GM13976 (cell line): ENCODE measurements at regions not wholly inside any gene's neighbourhood (a gene's known extent, or its start where the extent isn't known, plus 50 kb on each side); places are given as distances from the start of the nearest gene placed in this dataset.

Experiments
- DNase-seq: peaks from one replicate; pipeline ENCODE4 v3.0.0; 2012; ENCODE audit warnings: low spot score
- CTCF ChIP-seq: IDR thresholded peaks from 2 replicates; pipeline ENCODE4 v1.5.1; 2012; ENCODE audit warnings: borderline replicate concordance, mild to moderate bottlenecking; ENCODE audit not compliant: insufficient read depth; ENCODE audit errors: extremely low read depth, missing control alignments, control extremely low read depth
- in situ Hi-C: fragments of 300-500 bp; cut with MboI; formaldehyde crosslinking; loops from one replicate; pipeline ENCODE4 v1.12.0; 2022; ENCODE audit warnings: low sequenced_read_pairs, mixed read lengths, inconsistent platforms; ENCODE audit not compliant: unreplicated experiment

GRCh38 chr1:59151860-59152259 is 145.0 kb upstream of the FGGY start:
- DNase-seq: no peak
- TF ChIP-seq CTCF: no peak
- in situ Hi-C loops: no loop called here

- no peak for TF ChIP-seq CTCF
- DNase-seq: no peak
- in situ Hi-C loops: no loop called here
Measured at GRCh38 chr1:59152511-59152910, 144.4 kb upstream of the FGGY start.

GRCh38 chr1:59154401-59154800 is 142.5 kb upstream of the FGGY start:
- in situ Hi-C loops: no loop called here
- no peak for DNase-seq
- no peak for TF ChIP-seq CTCF

GRCh38 chr1:59155351-59155750 is 141.5 kb upstream of the FGGY start:
- DNase-seq: no peak
- TF ChIP-seq CTCF: no peak
- in situ Hi-C loops: no loop called here

- in situ Hi-C loops: no loop called here
- TF ChIP-seq CTCF: no peak
- no peak for DNase-seq
Measured at GRCh38 chr1:59156051-59156450, 140.8 kb upstream of the FGGY start.

- no peak for TF ChIP-seq CTCF
- DNase-seq: no peak
- in situ Hi-C loops: no loop called here
Measured at GRCh38 chr1:59156526-59157199, 140.2 kb upstream of the FGGY start.

- TF ChIP-seq CTCF: no peak
- no peak for DNase-seq
- in situ Hi-C loops: no loop called here
Measured at GRCh38 chr1:59158321-59158720, 138.6 kb upstream of the FGGY start.
